H1 (cell line): ENCODE measurements at regions not wholly inside any gene's neighbourhood (a gene's known extent, or its start where the extent isn't known, plus 50 kb on each side); places are given as distances from the start of the nearest gene placed in this dataset.

Experiments used
- CTCF ChIP-seq, 3 experiments: IDR thresholded peaks; 1 replicate in 2 of 3; 2 replicates in 1 of 3; pipeline versions ENCODE4 v1.5.1 to v1.6.1; 2011; ENCODE audit warnings: low read length in 3 of 3, mild to moderate bottlenecking in 3 of 3, inconsistent platforms in 2 of 3, low read depth in 1 of 3, moderate library complexity in 1 of 3; ENCODE audit not compliant: insufficient read depth in 1 of 3; ENCODE audit errors: control extremely low read depth in 1 of 3
- MAX ChIP-seq: IDR thresholded peaks from 2 replicates; pipeline ENCODE4 v1.6.1; 2012; ENCODE audit warnings: inconsistent platforms
- NRF1 ChIP-seq: IDR thresholded peaks from 2 replicates; pipeline ENCODE4 v1.6.1; 2011; ENCODE audit warnings: mild to moderate bottlenecking, low read depth, low read length, improper control_type of control experiment
- TAF7 ChIP-seq: optimal IDR thresholded peaks from 2 replicates; pipeline ENCODE3; 2011; ENCODE audit warnings: low read depth, mild to moderate bottlenecking, inconsistent platforms, low read length, moderate library complexity, borderline replicate concordance
- TEAD4 ChIP-seq: IDR thresholded peaks from 2 replicates; pipeline ENCODE4 v1.6.1; 2012; ENCODE audit warnings: low read depth, low read length, inconsistent platforms, mixed read lengths

GRCh38 chr14:30138567-30138966 is 210.9 kb upstream of the PRKD1 start (continued):
- TF ChIP-seq CTCF (IDR thresholded peaks at IDR 0.05; ENCODE audit: control extremely low read depth in 1 of 3, insufficient read depth in 1 of 3, low read depth in 1 of 3, low read length in 3 of 3) (no peak), TAF7 (no peak), MAX (no peak), TEAD4 (no peak), NRF1 (no peak)
- TF ChIP-seq, all 59 proteins: peak for 0
